ENCODE measurements at regions not wholly inside any gene's neighbourhood (a gene's known extent, or its start where the extent isn't known, plus 50 kb on each side); places are given as distances from the start of the nearest gene placed in this dataset.

DNA sequence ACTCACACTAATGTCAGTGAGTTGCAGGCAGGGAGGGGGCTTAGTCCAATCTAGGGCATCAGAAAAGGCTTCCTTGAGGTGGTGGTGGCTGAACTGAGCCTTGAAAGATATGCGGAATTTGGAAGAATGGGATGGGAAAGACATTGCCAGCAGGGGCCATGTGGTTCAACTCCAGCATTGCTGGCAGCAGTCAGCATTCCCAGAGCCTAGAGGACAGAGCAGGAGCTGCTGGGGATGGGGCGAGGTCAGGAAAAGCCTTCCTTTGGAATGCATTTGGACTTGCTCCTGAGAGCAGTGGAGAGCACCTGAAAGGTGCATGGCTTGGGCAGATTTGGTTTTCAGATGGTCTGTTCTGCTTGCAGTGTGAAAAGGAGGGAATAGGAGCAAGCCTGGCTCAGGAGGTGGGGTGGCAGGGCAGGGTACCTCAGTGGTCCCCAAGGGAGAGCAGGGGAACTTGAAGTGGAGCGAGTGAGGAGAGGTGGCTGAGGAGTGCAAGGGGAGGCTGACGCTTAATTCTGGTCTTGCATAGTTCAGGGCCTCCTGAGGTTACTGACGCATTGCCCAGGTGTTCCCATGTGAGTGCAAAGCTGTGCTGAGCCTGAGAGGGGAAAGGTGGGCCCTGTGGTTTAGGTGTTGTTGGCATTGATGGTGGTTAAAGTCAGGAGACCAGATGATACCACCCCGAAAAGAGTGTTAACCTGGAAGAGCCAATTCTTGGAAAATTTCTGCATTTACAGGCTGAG is 112.1 kb upstream of the MGAT5 start:
- DNase-seq (ENCODE audit: low read depth), result no peak
- TF ChIP-seq, protein P1, sequence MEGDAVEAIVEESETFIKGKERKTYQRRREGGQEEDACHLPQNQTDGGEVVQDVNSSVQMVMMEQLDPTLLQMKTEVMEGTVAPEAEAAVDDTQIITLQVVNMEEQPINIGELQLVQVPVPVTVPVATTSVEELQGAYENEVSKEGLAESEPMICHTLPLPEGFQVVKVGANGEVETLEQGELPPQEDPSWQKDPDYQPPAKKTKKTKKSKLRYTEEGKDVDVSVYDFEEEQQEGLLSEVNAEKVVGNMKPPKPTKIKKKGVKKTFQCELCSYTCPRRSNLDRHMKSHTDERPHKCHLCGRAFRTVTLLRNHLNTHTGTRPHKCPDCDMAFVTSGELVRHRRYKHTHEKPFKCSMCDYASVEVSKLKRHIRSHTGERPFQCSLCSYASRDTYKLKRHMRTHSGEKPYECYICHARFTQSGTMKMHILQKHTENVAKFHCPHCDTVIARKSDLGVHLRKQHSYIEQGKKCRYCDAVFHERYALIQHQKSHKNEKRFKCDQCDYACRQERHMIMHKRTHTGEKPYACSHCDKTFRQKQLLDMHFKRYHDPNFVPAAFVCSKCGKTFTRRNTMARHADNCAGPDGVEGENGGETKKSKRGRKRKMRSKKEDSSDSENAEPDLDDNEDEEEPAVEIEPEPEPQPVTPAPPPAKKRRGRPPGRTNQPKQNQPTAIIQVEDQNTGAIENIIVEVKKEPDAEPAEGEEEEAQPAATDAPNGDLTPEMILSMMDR (IDR thresholded peaks at IDR 0.05; ENCODE audit: insufficient read depth, low read length), result no peak

DNA sequence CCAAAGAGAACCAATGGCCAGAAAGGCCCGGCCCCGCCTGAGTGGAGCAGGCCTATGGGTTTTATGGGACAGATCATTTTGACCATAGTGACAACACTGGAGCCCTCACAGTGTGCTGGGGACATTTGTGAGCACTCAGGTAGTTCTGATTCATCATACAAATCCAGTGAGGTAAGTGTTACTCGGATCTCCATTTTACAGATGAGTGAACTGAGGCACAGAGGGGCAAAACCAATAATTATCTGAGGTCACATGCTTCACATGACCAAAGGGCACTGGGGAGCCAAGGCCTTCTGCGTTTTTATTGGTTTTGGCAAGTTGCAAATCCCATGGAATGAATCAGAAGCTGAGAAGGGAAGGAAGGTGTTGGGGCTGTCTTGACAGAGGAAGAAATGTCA is 111.5 kb upstream of the MGAT5 start:
- no peak for DNase-seq (ENCODE audit: low read depth)
- H3K4me3 ChIP-seq (ENCODE audit: low read depth, low read length), result no peak overlapping the region
- TF ChIP-seq, protein P1 (IDR thresholded peaks at IDR 0.05; ENCODE audit: insufficient read depth, low read length), result no peak

More for the DNA sequence above, 112.1 kb upstream of the MGAT5 start:
- H3K4me3 ChIP-seq (ENCODE audit: low read depth, low read length), result no peak overlapping the region

DNA sequence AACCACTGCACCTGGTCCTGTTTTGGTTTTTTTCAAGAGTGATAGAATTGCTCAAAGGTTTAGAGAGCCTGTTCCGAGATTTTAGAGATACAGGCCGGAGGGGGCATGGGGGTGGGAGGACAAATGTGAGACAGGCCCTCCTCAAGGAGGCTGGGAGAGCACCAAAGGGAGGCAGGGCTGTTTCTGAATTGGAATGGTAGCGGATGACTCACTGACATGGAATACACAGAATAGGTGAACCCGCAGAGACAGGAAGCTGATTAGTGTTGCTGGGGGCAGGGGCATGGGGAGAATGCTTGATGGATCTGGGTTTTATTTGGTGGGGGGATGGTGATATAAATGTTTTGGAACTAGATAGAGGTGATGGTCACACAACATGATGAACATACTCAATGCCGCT is 111.0 kb upstream of the MGAT5 start:
- H3K4me3 ChIP-seq (ENCODE audit: low read depth, low read length), result no peak overlapping the region
- TF ChIP-seq, protein P1 (IDR thresholded peaks at IDR 0.05; ENCODE audit: insufficient read depth, low read length), result no peak
- DNase-seq (ENCODE audit: low read depth), result peak; percentile 13

DNA sequence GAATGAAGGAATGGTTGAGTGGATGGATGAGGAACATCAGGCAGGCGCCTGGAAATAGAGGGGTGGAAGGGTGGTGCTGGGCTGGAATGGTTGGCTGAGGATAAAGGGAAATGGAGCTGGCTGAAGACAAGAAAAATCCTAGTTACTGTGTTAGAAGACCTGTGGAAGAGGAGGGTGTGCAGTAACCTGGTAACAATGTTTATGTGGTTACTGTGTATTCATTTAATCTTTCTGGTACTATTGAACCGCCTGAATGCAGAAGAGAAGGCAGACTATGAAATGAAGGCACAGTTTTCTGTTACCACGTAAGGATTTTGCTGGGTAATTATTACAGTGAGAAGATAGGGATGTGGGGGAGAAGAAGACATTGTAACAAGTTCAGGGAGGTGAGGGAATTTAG is 110.3 kb upstream of the MGAT5 start:
- no peak for DNase-seq (ENCODE audit: low read depth)
- TF ChIP-seq, protein P1 (IDR thresholded peaks at IDR 0.05; ENCODE audit: insufficient read depth, low read length), result no peak
- H3K4me3 ChIP-seq (ENCODE audit: low read depth, low read length), result no peak overlapping the region

DNA sequence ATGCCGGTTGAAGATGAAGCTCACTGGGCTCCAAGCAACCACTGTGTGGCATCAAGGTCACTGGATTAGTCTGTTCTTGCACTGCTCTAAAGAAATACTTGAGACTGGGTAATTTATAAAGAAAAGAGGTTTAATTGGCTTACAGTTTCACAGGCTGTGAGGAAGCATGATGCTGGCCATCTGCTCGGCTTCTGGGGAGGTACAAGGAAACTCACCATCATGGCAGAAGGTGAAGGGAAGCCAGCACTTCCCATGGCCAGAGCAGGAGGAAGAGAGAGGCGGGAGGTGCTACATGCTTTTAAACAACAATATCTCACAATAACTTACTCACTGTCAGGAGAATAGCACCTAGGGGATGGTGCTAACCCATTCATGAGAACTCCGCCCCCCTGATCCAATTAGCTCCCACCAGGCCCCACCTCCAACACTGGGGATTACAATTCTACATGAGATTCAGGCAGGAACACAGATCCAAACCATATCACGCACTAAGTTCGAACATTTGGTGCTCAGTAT is 109.7 kb upstream of the MGAT5 start:
- no peak for DNase-seq (ENCODE audit: low read depth)
- H3K4me3 ChIP-seq (ENCODE audit: low read depth, low read length), result no peak overlapping the region
- TF ChIP-seq, protein P1 (IDR thresholded peaks at IDR 0.05; ENCODE audit: insufficient read depth, low read length), result no peak

DNA sequence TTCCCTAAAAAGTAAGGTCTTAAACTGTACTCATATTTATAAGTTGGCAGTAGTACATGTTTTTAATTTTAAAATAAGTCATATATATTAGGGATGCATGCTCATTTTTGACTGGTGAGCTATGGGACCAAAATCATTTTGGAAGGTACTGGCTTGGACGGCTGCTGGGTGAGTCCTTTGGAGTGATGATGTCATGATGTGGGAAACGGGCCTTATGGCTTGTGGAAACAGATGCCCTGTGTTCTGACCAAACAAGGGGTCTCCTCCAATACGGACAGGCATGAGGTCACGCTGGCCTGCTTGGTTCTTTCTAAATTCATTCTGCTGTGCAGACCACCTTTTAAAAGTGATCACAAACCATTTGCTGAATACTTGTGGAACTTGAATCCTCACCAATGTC is 109.2 kb upstream of the MGAT5 start:
- H3K4me3 ChIP-seq (ENCODE audit: low read depth, low read length), result no peak overlapping the region
- TF ChIP-seq, protein P1 (IDR thresholded peaks at IDR 0.05; ENCODE audit: insufficient read depth, low read length), result no peak
- DNase-seq (ENCODE audit: low read depth), result no peak
